AG04449 (cell line): ENCODE measurements at regions not wholly inside any gene's neighbourhood (a gene's known extent, or its start where the extent isn't known, plus 50 kb on each side); places are given as distances from the start of the nearest gene placed in this dataset.
"Not testable (repeated sequence)": the region's sequence is repeated elsewhere in the genome, so short reads cannot be mapped to it uniquely, and the experiment has no call there.

ENCODE experiments used
- CTCF ChIA-PET: fragments of 350-600 bp; formaldehyde crosslinking; extraction: SDS; loops from one replicate; lab custom pipeline; 2021; ENCODE audit warnings: antibody characterized with exemption; lab: Yijun Ruan, JAX
- POLR2A ChIA-PET: fragments of 400-600, 350-600 bp; formaldehyde crosslinking; extraction: SDS; loops from one replicate; lab custom pipeline; 2020; ENCODE audit warnings: antibody characterized with exemption, inconsistent platforms; lab: Yijun Ruan, JAX
- DNase-seq: peaks from one replicate; pipeline ENCODE4 v3.0.0-alpha.2; 2010; ENCODE audit warnings: low read depth, low spot score
- H3K4me3 ChIP-seq: 2 replicates; pipeline ENCODE4 v1.5.1; 2011; ENCODE audit warnings: low read depth, mild to moderate bottlenecking, control low read depth, low read length
- TF ChIP-seq, protein P1 (sequence below): IDR thresholded peaks from one replicate; pipeline ENCODE4 v1.5.1; 2011; ENCODE audit warnings: mild to moderate bottlenecking, moderate library complexity, low read length, control low read depth, inconsistent platforms; ENCODE audit not compliant: insufficient read depth; ENCODE audit errors: missing control alignments

DNA sequence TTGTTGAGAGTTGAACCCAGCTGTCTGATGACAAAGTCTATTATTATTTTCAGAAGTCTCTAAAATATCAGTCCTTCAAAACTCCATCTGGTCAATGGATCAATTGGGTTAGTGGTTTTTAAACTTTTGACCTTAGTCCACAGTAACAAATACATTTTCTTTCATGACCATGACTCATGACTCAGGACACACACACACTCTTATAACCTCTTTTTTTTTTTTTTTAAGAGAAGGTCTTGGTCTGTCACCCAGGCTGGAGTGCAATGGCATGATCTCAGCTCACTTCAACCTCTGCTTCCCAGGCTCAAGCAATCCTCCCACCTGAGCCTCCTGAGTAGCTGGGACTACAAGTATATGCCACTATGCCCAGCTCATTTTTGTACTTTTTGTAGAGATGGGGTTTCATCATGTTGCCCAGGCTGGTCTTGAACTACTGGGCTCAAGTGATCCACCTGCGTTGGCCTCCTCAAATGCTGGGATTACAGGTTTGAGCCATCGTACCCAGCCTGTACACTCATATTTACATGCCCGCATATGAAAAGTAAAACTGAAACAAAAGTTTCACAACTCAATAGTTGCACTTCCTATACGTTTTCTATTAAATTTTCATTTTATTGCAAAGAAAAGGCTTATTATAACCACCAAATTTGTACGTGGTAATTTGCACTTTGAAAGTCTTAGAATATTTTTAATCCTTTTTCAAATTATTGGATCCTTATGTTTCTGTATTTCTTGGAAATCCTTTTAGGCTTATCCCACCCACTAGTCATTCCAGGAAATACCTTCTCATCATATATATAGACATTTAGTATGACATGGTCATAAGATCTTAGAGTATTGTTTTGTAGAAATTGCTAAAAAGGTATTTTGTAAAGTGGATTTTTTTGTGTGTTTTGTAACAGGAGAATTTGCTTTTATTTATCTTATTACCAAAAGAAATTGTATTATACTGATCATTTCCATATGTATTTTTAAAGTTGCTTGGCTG is 199.0 kb downstream of the LPIN1 start:
- no peak overlapping the region for H3K4me3 ChIP-seq
- TF ChIP-seq, protein P1, sequence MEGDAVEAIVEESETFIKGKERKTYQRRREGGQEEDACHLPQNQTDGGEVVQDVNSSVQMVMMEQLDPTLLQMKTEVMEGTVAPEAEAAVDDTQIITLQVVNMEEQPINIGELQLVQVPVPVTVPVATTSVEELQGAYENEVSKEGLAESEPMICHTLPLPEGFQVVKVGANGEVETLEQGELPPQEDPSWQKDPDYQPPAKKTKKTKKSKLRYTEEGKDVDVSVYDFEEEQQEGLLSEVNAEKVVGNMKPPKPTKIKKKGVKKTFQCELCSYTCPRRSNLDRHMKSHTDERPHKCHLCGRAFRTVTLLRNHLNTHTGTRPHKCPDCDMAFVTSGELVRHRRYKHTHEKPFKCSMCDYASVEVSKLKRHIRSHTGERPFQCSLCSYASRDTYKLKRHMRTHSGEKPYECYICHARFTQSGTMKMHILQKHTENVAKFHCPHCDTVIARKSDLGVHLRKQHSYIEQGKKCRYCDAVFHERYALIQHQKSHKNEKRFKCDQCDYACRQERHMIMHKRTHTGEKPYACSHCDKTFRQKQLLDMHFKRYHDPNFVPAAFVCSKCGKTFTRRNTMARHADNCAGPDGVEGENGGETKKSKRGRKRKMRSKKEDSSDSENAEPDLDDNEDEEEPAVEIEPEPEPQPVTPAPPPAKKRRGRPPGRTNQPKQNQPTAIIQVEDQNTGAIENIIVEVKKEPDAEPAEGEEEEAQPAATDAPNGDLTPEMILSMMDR = no peak
- no peak for DNase-seq
- ChIA-PET POLR2A (interaction anchor here (0.5 kb wide), 1 partner anchor 254 kb away, joined by 4 read pairs; no protein-coding TSS in a partner anchor), CTCF (no interaction called here)

DNA sequence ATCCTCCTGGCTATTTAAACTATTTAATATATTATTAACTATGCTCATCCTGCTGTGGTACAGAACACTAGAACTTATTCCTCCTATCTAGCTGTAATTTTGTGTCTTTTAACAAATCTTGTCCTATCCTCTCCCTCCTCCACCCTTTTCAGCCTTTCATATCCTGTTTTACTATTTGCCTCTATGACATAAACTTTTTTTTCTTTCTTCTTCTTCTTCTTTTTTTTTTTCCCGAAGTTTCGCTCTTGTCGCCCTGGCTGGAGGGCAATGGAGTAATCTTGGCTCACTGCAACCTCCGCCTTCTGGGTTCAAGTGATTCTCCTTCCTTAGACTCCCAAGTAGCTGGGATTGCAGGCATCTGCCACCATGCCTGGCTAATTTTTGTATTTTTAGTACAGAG is 201.5 kb downstream of the LPIN1 start:
- ChIA-PET POLR2A (no interaction called here), CTCF (no interaction called here)
- H3K4me3 ChIP-seq = no peak overlapping the region
- no peak for DNase-seq
- TF ChIP-seq, protein P1 = no peak

DNA sequence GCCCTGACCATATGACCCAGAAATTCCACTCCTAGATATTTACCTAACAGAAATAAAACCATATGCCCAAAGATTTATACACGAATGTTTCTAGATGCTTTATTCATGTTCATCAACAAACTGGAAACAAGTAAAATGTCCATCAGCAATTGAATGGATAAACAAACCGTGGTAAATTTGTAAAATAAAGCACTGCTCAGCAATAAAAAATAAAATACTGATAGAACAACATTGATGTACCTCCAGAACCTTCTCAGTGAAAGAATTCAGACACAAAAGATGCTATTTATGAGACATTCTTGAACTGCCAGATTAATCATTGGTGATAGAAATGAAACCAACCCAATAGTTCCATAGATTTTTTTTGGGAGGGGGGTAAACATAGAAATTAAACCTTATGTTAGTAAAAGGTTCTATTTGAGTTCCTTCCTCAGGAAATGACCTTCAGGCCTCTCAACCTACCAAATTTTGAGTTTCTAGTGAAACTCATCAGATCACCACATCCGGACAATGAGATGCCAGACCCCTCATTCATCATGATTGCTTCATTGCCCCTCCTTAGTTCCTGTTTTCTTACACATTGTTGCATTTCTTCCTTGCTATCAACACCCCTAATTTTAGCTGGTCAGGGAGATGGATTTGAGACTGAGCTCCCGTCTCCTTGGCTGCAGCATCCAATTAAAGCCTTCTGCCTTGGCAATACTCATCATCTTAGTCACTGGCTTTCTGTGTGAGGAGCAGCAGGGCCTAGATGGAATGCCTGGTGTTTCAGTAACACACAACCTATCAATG is 203.5 kb downstream of the LPIN1 start:
- TF ChIP-seq, protein P1 = no peak
- ChIA-PET POLR2A (no interaction called here), CTCF (no interaction called here)
- H3K4me3 ChIP-seq = no peak overlapping the region
- no peak for DNase-seq

GRCh38 chr2:11950896-11951295 is 204.5 kb downstream of the LPIN1 start:
- POLR2A ChIA-PET = no interaction called here
- CTCF ChIA-PET = interaction anchor here (0.9 kb wide), 1 partner anchor 35 kb away, joined by 3 read pairs; no protein-coding TSS in a partner anchor
- no peak overlapping the region for H3K4me3 ChIP-seq
- no peak for DNase-seq
- TF ChIP-seq, protein P1 = no peak

GRCh38 chr2:11951492-11951891 is 205.1 kb downstream of the LPIN1 start:
- DNase-seq, H3K4me3 ChIP-seq, POLR2A ChIA-PET: not testable (repeated sequence)
- CTCF ChIA-PET = interaction anchor here (0.9 to 1.0 kb wide), 2 partner anchors 9 to 36 kb away, joined by 3 read pairs; no protein-coding TSS in a partner anchor

- H3K4me3 ChIP-seq = no peak overlapping the region
- ChIA-PET POLR2A (no interaction called here), CTCF (interaction anchor here (0.9 kb wide), 1 partner anchor 12 kb away, joined by 3 read pairs; no protein-coding TSS in a partner anchor)
- DNase-seq = no peak
- TF ChIP-seq, protein P1 = no peak
Measured at GRCh38 chr2:11953258-11953657, 206.8 kb downstream of the LPIN1 start.
